ENCODE measurements at regions not wholly inside any gene's neighbourhood (a gene's known extent, or its start where the extent isn't known, plus 50 kb on each side); places are given as distances from the start of the nearest gene placed in this dataset.

GRCh38 chr12:3342051-3342450, 149.0 kb upstream of the PRMT8 start:
- no peaks in the 10 kb centered on the region for H3K9me3 ChIP-seq (ENCODE audit: control insufficient read depth, low read length)
- H3K23ac ChIP-seq (ENCODE audit: low read length in 2 of 2) = no peak overlapping the region
- no peaks in the 10 kb centered on the region for H3K79me1 ChIP-seq (replicated peaks; ENCODE audit: low read length, poor library complexity, severe bottlenecking)
- H3K4me3 ChIP-seq (ENCODE audit: insufficient read depth in 1 of 2, low read depth in 1 of 2, low read length in 2 of 2) = no peak overlapping the region
- H2BK12ac ChIP-seq (ENCODE audit: low read length in 2 of 2) = no peak overlapping the region
- H3K36me3 ChIP-seq (ENCODE audit: control insufficient read depth in 1 of 2, insufficient read depth in 2 of 2, low read depth in 1 of 2, low read length in 2 of 2) = no peaks in the 10 kb centered on the region
- H3K27ac ChIP-seq (ENCODE audit: low read length, poor library complexity, severe bottlenecking) = no peak overlapping the region
- H3K18ac ChIP-seq (ENCODE audit: low read depth in 1 of 2, low read length in 2 of 2) = no peak overlapping the region
- H2AK5ac ChIP-seq (ENCODE audit: low read length, severe bottlenecking) = no peak overlapping the region
- no peak overlapping the region for H2BK120ac ChIP-seq (ENCODE audit: low read depth, low read length)
- no peak overlapping the region for H3K4me2 ChIP-seq (ENCODE audit: low read length, poor library complexity, severe bottlenecking)
- H4K8ac ChIP-seq (ENCODE audit: low read length) = no peak overlapping the region
- no peak overlapping the region for H2BK15ac ChIP-seq (ENCODE audit: low read depth, poor library complexity, severe bottlenecking)
- H3K4me1 ChIP-seq (ENCODE audit: control insufficient read depth, insufficient read depth, low read depth, low read length) = no peaks in the 10 kb centered on the region
- 31% methylated on average over 8 of the region's 8 CpGs for WGBS
- peak; percentile 22 for DNase-seq
- no peak overlapping the region for H2BK5ac ChIP-seq (ENCODE audit: low read depth, low read length, poor library complexity, severe bottlenecking)
- H3K4ac ChIP-seq (ENCODE audit: low read depth in 1 of 2, low read length in 2 of 2) = no peak overlapping the region
- H3K9ac ChIP-seq (ENCODE audit: low read length) = no peak overlapping the region
- peak overlapping the region; percentile 23 for H4K91ac ChIP-seq (ENCODE audit: low read length)
- H2AFZ ChIP-seq (ENCODE audit: low read depth, low read length) = no peak overlapping the region
- no peak overlapping the region for H3K14ac ChIP-seq (ENCODE audit: low read length in 2 of 2)
- H3K27me3 ChIP-seq (ENCODE audit: control insufficient read depth in 1 of 2, insufficient read depth in 1 of 2, low read length in 2 of 2) = peaks cover 44 to 49% of the 10 kb centered on the region in 2 experiments

DNA sequence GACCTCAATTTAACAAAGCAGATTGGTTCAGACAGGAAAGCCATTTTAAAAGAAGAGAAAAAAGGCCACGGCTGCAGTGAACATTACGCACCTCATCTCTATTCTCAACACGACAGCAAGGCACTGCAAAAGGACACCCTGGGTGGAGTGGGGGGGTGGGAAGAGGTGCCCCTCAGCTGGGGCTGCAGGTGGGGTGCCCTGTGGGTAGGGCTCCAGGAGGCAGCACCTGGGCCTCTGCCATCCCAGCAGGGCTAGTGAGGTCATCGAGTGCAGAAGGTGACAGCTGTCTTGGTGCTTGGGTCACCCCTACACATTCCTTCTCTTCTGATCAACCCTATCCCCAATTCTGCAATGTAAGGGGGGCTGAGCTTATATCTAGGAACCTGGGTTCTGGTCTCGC, 142.9 kb upstream of the PRMT8 start:
- H3K9me3 ChIP-seq (ENCODE audit: control insufficient read depth, low read length) = peaks cover 7% of the 10 kb centered on the region
- DNase-seq = no peak
- 82% methylated on average over 4 of the region's 5 CpGs for WGBS

GRCh38 chr12:3350432-3350831, 140.6 kb upstream of the PRMT8 start:
- peaks cover 64 to 86% of the 10 kb centered on the region in 2 experiments for H3K27me3 ChIP-seq (ENCODE audit: control insufficient read depth in 1 of 2, insufficient read depth in 1 of 2, low read length in 2 of 2)
- H4K91ac ChIP-seq (ENCODE audit: low read length) = no peak overlapping the region
- no peak overlapping the region for H3K23ac ChIP-seq (ENCODE audit: low read length in 2 of 2)
- H2AK5ac ChIP-seq (ENCODE audit: low read length, severe bottlenecking) = no peak overlapping the region
- 56% methylated on average over 4 of the region's 4 CpGs for WGBS
- H3K9ac ChIP-seq (ENCODE audit: low read length) = no peak overlapping the region
- H3K27ac ChIP-seq (ENCODE audit: low read length, poor library complexity, severe bottlenecking) = no peak overlapping the region
- H3K4ac ChIP-seq (ENCODE audit: low read depth in 1 of 2, low read length in 2 of 2) = no peak overlapping the region
- no peak overlapping the region for H3K14ac ChIP-seq (ENCODE audit: low read length in 2 of 2)
- no peak overlapping the region for H3K4me2 ChIP-seq (ENCODE audit: low read length, poor library complexity, severe bottlenecking)
- H4K8ac ChIP-seq (ENCODE audit: low read length) = no peak overlapping the region
- H3K79me1 ChIP-seq (replicated peaks; ENCODE audit: low read length, poor library complexity, severe bottlenecking) = no peaks in the 10 kb centered on the region
- H2BK5ac ChIP-seq (ENCODE audit: low read depth, low read length, poor library complexity, severe bottlenecking) = no peak overlapping the region
- H2BK15ac ChIP-seq (ENCODE audit: low read depth, poor library complexity, severe bottlenecking) = no peak overlapping the region
- no peaks in the 10 kb centered on the region for H3K4me1 ChIP-seq (ENCODE audit: control insufficient read depth, insufficient read depth, low read depth, low read length)
- H2AFZ ChIP-seq (ENCODE audit: low read depth, low read length) = no peak overlapping the region
- no peak overlapping the region for H3K18ac ChIP-seq (ENCODE audit: low read depth in 1 of 2, low read length in 2 of 2)
- no peak for DNase-seq
- H3K36me3 ChIP-seq (ENCODE audit: control insufficient read depth in 1 of 2, insufficient read depth in 2 of 2, low read depth in 1 of 2, low read length in 2 of 2) = no peaks in the 10 kb centered on the region
- no peak overlapping the region for H2BK120ac ChIP-seq (ENCODE audit: low read depth, low read length)
- no peak overlapping the region for H3K4me3 ChIP-seq (ENCODE audit: insufficient read depth in 1 of 2, low read depth in 1 of 2, low read length in 2 of 2)
- no peak overlapping the region for H2BK12ac ChIP-seq (ENCODE audit: low read length in 2 of 2)
- peaks cover 7% of the 10 kb centered on the region for H3K9me3 ChIP-seq (ENCODE audit: control insufficient read depth, low read length)

More for the DNA sequence above, 142.9 kb upstream of the PRMT8 start:
- peak overlapping the region in 1 of 2 experiments; percentile 12 for H3K14ac ChIP-seq (ENCODE audit: low read length in 2 of 2)
- no peaks in the 10 kb centered on the region for H3K79me1 ChIP-seq (replicated peaks; ENCODE audit: low read length, poor library complexity, severe bottlenecking)
- H3K27me3 ChIP-seq (ENCODE audit: control insufficient read depth in 1 of 2, insufficient read depth in 1 of 2, low read length in 2 of 2) = peaks cover 43 to 68% of the 10 kb centered on the region in 2 experiments
- no peak overlapping the region for H3K4me3 ChIP-seq (ENCODE audit: insufficient read depth in 1 of 2, low read depth in 1 of 2, low read length in 2 of 2)
- H2AK5ac ChIP-seq (ENCODE audit: low read length, severe bottlenecking) = no peak overlapping the region
- H2BK5ac ChIP-seq (ENCODE audit: low read depth, low read length, poor library complexity, severe bottlenecking) = no peak overlapping the region
- H3K4me2 ChIP-seq (ENCODE audit: low read length, poor library complexity, severe bottlenecking) = no peak overlapping the region
- no peak overlapping the region for H3K27ac ChIP-seq (ENCODE audit: low read length, poor library complexity, severe bottlenecking)
- H4K8ac ChIP-seq (ENCODE audit: low read length) = no peak overlapping the region
- no peak overlapping the region for H3K9ac ChIP-seq (ENCODE audit: low read length)
- H2BK15ac ChIP-seq (ENCODE audit: low read depth, poor library complexity, severe bottlenecking) = no peak overlapping the region
- H3K4ac ChIP-seq (ENCODE audit: low read depth in 1 of 2, low read length in 2 of 2) = no peak overlapping the region
- H3K23ac ChIP-seq (ENCODE audit: low read length in 2 of 2) = no peak overlapping the region
- no peak overlapping the region for H2BK12ac ChIP-seq (ENCODE audit: low read length in 2 of 2)
- no peak overlapping the region for H3K18ac ChIP-seq (ENCODE audit: low read depth in 1 of 2, low read length in 2 of 2)
- no peak overlapping the region for H4K91ac ChIP-seq (ENCODE audit: low read length)
- no peak overlapping the region for H2BK120ac ChIP-seq (ENCODE audit: low read depth, low read length)
- no peaks in the 10 kb centered on the region for H3K36me3 ChIP-seq (ENCODE audit: control insufficient read depth in 1 of 2, insufficient read depth in 2 of 2, low read depth in 1 of 2, low read length in 2 of 2)
- H2AFZ ChIP-seq (ENCODE audit: low read depth, low read length) = no peak overlapping the region
- H3K4me1 ChIP-seq (ENCODE audit: control insufficient read depth, insufficient read depth, low read depth, low read length) = no peaks in the 10 kb centered on the region

- Histone ChIP-seq H2BK15ac (ENCODE audit: low read depth, poor library complexity, severe bottlenecking) (no peak overlapping the region), H3K27me3 (ENCODE audit: control insufficient read depth in 1 of 2, insufficient read depth in 1 of 2, low read length in 2 of 2) (peaks cover 71 to 90% of the 10 kb centered on the region in 2 experiments), H3K9ac (ENCODE audit: low read length) (no peak overlapping the region), H2AK5ac (ENCODE audit: low read length, severe bottlenecking) (no peak overlapping the region), H3K36me3 (ENCODE audit: control insufficient read depth in 1 of 2, insufficient read depth in 2 of 2, low read depth in 1 of 2, low read length in 2 of 2) (no peaks in the 10 kb centered on the region), H3K4ac (ENCODE audit: low read depth in 1 of 2, low read length in 2 of 2) (no peak overlapping the region), H2AFZ (ENCODE audit: low read depth, low read length) (no peak overlapping the region), H3K9me3 (ENCODE audit: control insufficient read depth, low read length) (peaks cover 7% of the 10 kb centered on the region), H3K27ac (ENCODE audit: low read length, poor library complexity, severe bottlenecking) (no peak overlapping the region), H3K4me2 (ENCODE audit: low read length, poor library complexity, severe bottlenecking) (no peak overlapping the region), H2BK5ac (ENCODE audit: low read depth, low read length, poor library complexity, severe bottlenecking) (no peak overlapping the region), H4K91ac (ENCODE audit: low read length) (no peak overlapping the region), H3K18ac (ENCODE audit: low read depth in 1 of 2, low read length in 2 of 2) (no peak overlapping the region), H3K4me3 (ENCODE audit: insufficient read depth in 1 of 2, low read depth in 1 of 2, low read length in 2 of 2) (no peak overlapping the region), H2BK12ac (ENCODE audit: low read length in 2 of 2) (no peak overlapping the region), H4K8ac (ENCODE audit: low read length) (no peak overlapping the region), H3K14ac (ENCODE audit: low read length in 2 of 2) (no peak overlapping the region), H3K79me1 (replicated peaks; ENCODE audit: low read length, poor library complexity, severe bottlenecking) (no peaks in the 10 kb centered on the region), H2BK120ac (ENCODE audit: low read depth, low read length) (no peak overlapping the region), H3K4me1 (ENCODE audit: control insufficient read depth, insufficient read depth, low read depth, low read length) (no peaks in the 10 kb centered on the region), H3K23ac (ENCODE audit: low read length in 2 of 2) (no peak overlapping the region)
- no peak for DNase-seq
- WGBS = 91% methylated on average over 4 of the region's 4 CpGs
These were observed 139.3 kb upstream of the PRMT8 start for GRCh38 chr12:3351731-3352130.
